SK-N-SH (cell line): ENCODE measurements at regions not wholly inside any gene's neighbourhood (a gene's known extent, or its start where the extent isn't known, plus 50 kb on each side); places are given as distances from the start of the nearest gene placed in this dataset.

Experiments used
- CTCF ChIA-PET: fragments of 300-600, 350-600 bp; formaldehyde crosslinking; extraction: SDS; loops from one replicate; lab custom pipeline; 2021; lab: Yijun Ruan, JAX
- POLR2A ChIA-PET: fragments of 350-600 bp; sonication (Branson Sonifier 250); formaldehyde crosslinking; extraction: SDS; loops from one replicate; lab custom pipeline; 2020; ENCODE audit warnings: antibody characterized with exemption, inconsistent platforms; lab: Yijun Ruan, JAX
- DNase-seq: peaks from one replicate; pipeline ENCODE4 v3.0.0; 2012
- H2AFZ ChIP-seq: fragments of 200-600 bp; sonication (generic); 2 replicates; pipeline ENCODE4 v1.8.1; 2016; ENCODE audit warnings: antibody characterized with exemption, mild to moderate bottlenecking, low read depth
- H3F3A ChIP-seq: fragments of 200-600 bp; sonication (generic); replicated peaks from 2 replicates; pipeline ENCODE3; 2016; ENCODE audit warnings: antibody characterized with exemption, mild to moderate bottlenecking; ENCODE audit not compliant: insufficient read depth
- H3K27ac ChIP-seq, 2 experiments: fragments of 200-500 bp in 1 of 2; fragments of 200-600 bp in 1 of 2; sonication (Bioruptor generic) in 1 of 2; sonication (generic), shearing (Covaris generic) in 1 of 2; 2 replicates each; pipeline versions ENCODE4 v1.5.1 to v1.6.1; 2014 to 2016; ENCODE audit warnings: low read depth in 2 of 2, inconsistent platforms in 1 of 2, low read length in 1 of 2, mild to moderate bottlenecking in 1 of 2, mixed read lengths in 1 of 2
- H3K27me3 ChIP-seq: fragments of 200-600 bp; sonication (generic), shearing (Covaris generic); 2 replicates; pipeline ENCODE4 v1.6.1; 2016; ENCODE audit warnings: mixed run types; ENCODE audit not compliant: insufficient read depth
- H3K36me3 ChIP-seq, 2 experiments: fragments of 200-500 bp in 1 of 2; fragments of 200-600 bp in 1 of 2; sonication (Bioruptor generic) in 1 of 2; sonication (generic) in 1 of 2; replicated peaks in 1 of 2; 2 replicates each; pipeline versions ENCODE3 to v1.5.1; 2014 to 2016; ENCODE audit warnings: low read length in 1 of 2, mild to moderate bottlenecking in 1 of 2; ENCODE audit not compliant: insufficient read depth in 2 of 2, control insufficient read depth in 1 of 2
- H3K4me1 ChIP-seq, 2 experiments: fragments of 200-500 bp in 1 of 2; fragments of 200-600 bp in 1 of 2; sonication (Bioruptor generic) in 1 of 2; sonication (generic), shearing (Covaris generic) in 1 of 2; 2 replicates each; pipeline versions ENCODE4 v1.5.1 to v1.6.1; 2014 to 2016; ENCODE audit warnings: low read depth in 1 of 2, low read length in 1 of 2, mixed run types in 1 of 2; ENCODE audit not compliant: insufficient read depth in 2 of 2, control insufficient read depth in 1 of 2
- H3K4me2 ChIP-seq: fragments of 200-600 bp; sonication (generic), shearing (Covaris generic); 2 replicates; pipeline ENCODE4 v1.6.1; 2017; ENCODE audit warnings: mixed run types
- H3K4me3 ChIP-seq, 2 experiments: fragments of 200-500 bp in 1 of 2; fragments of 200-600 bp in 1 of 2; sonication (Bioruptor generic) in 1 of 2; sonication (generic), shearing (Covaris generic) in 1 of 2; 2 replicates each; pipeline versions ENCODE4 v1.5.1 to v1.8.1; 2014 to 2016; ENCODE audit warnings: low read depth in 2 of 2, inconsistent platforms in 1 of 2, low read length in 1 of 2, mild to moderate bottlenecking in 1 of 2, mixed read lengths in 1 of 2, moderate library complexity in 1 of 2
- H3K79me2 ChIP-seq: fragments of 200-600 bp; sonication (generic); 2 replicates; pipeline ENCODE4 v1.8.1; 2017; ENCODE audit warnings: mild to moderate bottlenecking; ENCODE audit not compliant: insufficient read depth
- H3K9ac ChIP-seq: fragments of 200-600 bp; sonication (generic); 2 replicates; pipeline ENCODE4 v1.6.1; 2017; ENCODE audit warnings: mixed run types
- H3K9me2 ChIP-seq: fragments of 200-600 bp; sonication (generic); 2 replicates; pipeline ENCODE4 v1.6.1; 2017; ENCODE audit warnings: mixed run types
- H3K9me3 ChIP-seq: fragments of 200-600 bp; sonication (generic); 2 replicates; pipeline ENCODE4 v1.6.1; 2017; ENCODE audit warnings: mixed run types, mild to moderate bottlenecking, moderate library complexity
- H4K20me1 ChIP-seq: fragments of 200-600 bp; sonication (generic); 2 replicates; pipeline ENCODE4 v1.6.1; 2017; ENCODE audit warnings: mild to moderate bottlenecking, mixed run types; ENCODE audit not compliant: insufficient read depth
- CHD2 ChIP-seq: fragments of 150-350 bp; IDR thresholded peaks from 2 replicates; pipeline ENCODE4 v1.6.1; 2018; ENCODE audit warnings: low read length; ENCODE audit not compliant: partially characterized antibody
- ELF1 ChIP-seq: IDR thresholded peaks from 2 replicates; pipeline ENCODE4 v1.4.0; 2012
- FOSL2 ChIP-seq: IDR thresholded peaks from 2 replicates; pipeline ENCODE4 v1.4.0; 2012; ENCODE audit warnings: low read depth, mild to moderate bottlenecking, moderate library complexity, borderline replicate concordance
- FOXJ3 ChIP-seq: sonication (generic); formaldehyde crosslinking; IDR thresholded peaks from 2 replicates; pipeline ENCODE4 v1.5.1; 2020; ENCODE audit warnings: mild to moderate bottlenecking, missing genetic modification reagents
- GABPA ChIP-seq: IDR thresholded peaks from 2 replicates; pipeline ENCODE4 v1.4.0; 2012; ENCODE audit warnings: low read depth, mild to moderate bottlenecking
- GATA2 ChIP-seq: sonication (generic); formaldehyde crosslinking; IDR thresholded peaks from 2 replicates; pipeline ENCODE4 v1.5.0; 2020; ENCODE audit warnings: mild to moderate bottlenecking, missing genetic modification reagents
- IRF3 ChIP-seq: fragments of 150-350 bp; IDR thresholded peaks from 2 replicates; pipeline ENCODE4 v1.6.1; 2016; ENCODE audit warnings: mild to moderate bottlenecking, low read depth, low read length
- MAX ChIP-seq: IDR thresholded peaks from 2 replicates; pipeline ENCODE4 v1.4.0; 2012; ENCODE audit warnings: low read depth
- MEF2A ChIP-seq: IDR thresholded peaks from 2 replicates; pipeline ENCODE4 v1.4.0; 2012; ENCODE audit warnings: low read depth, borderline replicate concordance
- NFIC ChIP-seq: IDR thresholded peaks from 2 replicates; pipeline ENCODE4 v1.4.0; 2012; ENCODE audit warnings: borderline replicate concordance
- REST ChIP-seq: IDR thresholded peaks from 2 replicates; pipeline ENCODE4 v1.6.1; 2012; ENCODE audit warnings: mild to moderate bottlenecking, low read depth, low read length, moderate library complexity
- RXRA ChIP-seq: IDR thresholded peaks from 2 replicates; pipeline ENCODE4 v1.4.0; 2012; ENCODE audit warnings: low read depth, mild to moderate bottlenecking, borderline replicate concordance
- TEAD4 ChIP-seq: IDR thresholded peaks from 2 replicates; pipeline ENCODE4 v1.4.0; 2012; ENCODE audit warnings: mild to moderate bottlenecking, borderline replicate concordance; ENCODE audit not compliant: insufficient read depth
- USF2 ChIP-seq: fragments of 150-350 bp; IDR thresholded peaks from 2 replicates; pipeline ENCODE4 v1.6.1; 2017; ENCODE audit warnings: antibody characterized with exemption, low read length, low read depth, borderline replicate concordance
- YY1 ChIP-seq: IDR thresholded peaks from 2 replicates; pipeline ENCODE4 v1.4.0; 2012; ENCODE audit warnings: low read depth, mild to moderate bottlenecking
- WGBS: methylation state at CpG from one replicate; pipeline ENCODE4 v1.1.6; 2017; ENCODE audit warnings: low lambda C conversion rate; 5-methylcytosine and 5-hydroxymethylcytosine counted together

GRCh38 chr14:94926176-94926575 lies 156.3 kb upstream of the GSC start:
- Histone ChIP-seq H3K9me2 (no peaks in the 10 kb centered on the region), H3K79me2 (no peaks in the 10 kb centered on the region), H3K27ac (no peak overlapping the region), H3K4me1 (no peaks in the 10 kb centered on the region), H3K9me3 (no peaks in the 10 kb centered on the region), H3K4me2 (no peak overlapping the region), H3K36me3 (no peaks in the 10 kb centered on the region), H3K27me3 (no peaks in the 10 kb centered on the region), H2AFZ (no peak overlapping the region), H3K9ac (no peak overlapping the region), H3F3A (no peaks in the 10 kb centered on the region), H4K20me1 (no peaks in the 10 kb centered on the region), H3K4me3 (no peak overlapping the region)
- TF ChIP-seq MAX (no peak), MEF2A (no peak), FOSL2 (no peak), ELF1 (no peak), USF2 (no peak), YY1 (no peak), GATA2 (CRISPR knock-in tag) (no peak), CHD2 (no peak), TEAD4 (no peak), RXRA (no peak), REST (no peak), NFIC (no peak), IRF3 (no peak), GABPA (no peak), FOXJ3 (no peak)
- no peak for DNase-seq
- CTCF ChIA-PET, result no interaction called here
- POLR2A ChIA-PET, result interaction anchor here (1.0 kb wide), 1 partner anchor 13 kb away, joined by 3 read pairs; no protein-coding TSS in a partner anchor
- WGBS, result 44% methylated on average over 10 of the region's 10 CpGs
